ENCODE measurements at regions not wholly inside any gene's neighbourhood (a gene's known extent, or its start where the extent isn't known, plus 50 kb on each side); places are given as distances from the start of the nearest gene placed in this dataset.
"Not testable (repeated sequence)": the region's sequence is repeated elsewhere in the genome, so short reads cannot be mapped to it uniquely, and the experiment has no call there.

- TF ChIP-seq EP300 (IDR thresholded peaks at IDR 0.05) (no peak), POLR2A (IDR thresholded peaks at IDR 0.05) (no peak), CTCF (IDR thresholded peaks at IDR 0.05) (no peak), POLR2AphosphoS5 (IDR thresholded peaks at IDR 0.05) (no peak)
- no peaks in the 10 kb centered on the region for H3K36me3 ChIP-seq
- no peaks in the 10 kb centered on the region for H3K27me3 ChIP-seq
- WGBS, 2 donors, result 80 to 82% methylated on average over 1 of the region's 1 CpG
- ATAC-seq (ENCODE audit: low FRiP score in 2 of 2), result no peak
- no peaks in the 10 kb centered on the region for H3K4me1 ChIP-seq
- DNase-seq, result no peak
- H3K4me3 ChIP-seq, result no peak overlapping the region
- H3K27ac ChIP-seq, result no peak overlapping the region
- no peaks in the 10 kb centered on the region for H3K9me3 ChIP-seq
These were observed 253.7 kb upstream of the ANXA10 start for GRCh38 chr4:167838686-167839085.

DNA sequence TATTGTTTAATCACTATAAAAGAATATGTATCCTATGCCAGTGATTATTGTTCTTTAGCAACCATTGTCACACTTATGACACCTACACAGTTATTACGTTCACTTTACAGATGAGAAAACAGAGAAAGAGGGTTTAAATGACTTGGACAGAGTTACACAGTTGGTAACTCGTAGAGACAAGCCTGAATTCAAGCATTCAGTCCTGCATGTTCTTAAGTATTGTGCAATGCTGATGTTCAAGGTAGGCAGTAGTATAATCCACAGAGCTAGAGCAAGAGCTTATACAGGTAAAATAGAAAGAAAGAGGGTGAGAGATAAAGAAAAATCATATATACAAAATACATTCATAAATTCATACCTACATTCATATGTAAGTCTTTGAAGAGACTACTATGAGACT is 249.8 kb upstream of the ANXA10 start:
- no peak overlapping the region for H3K27ac ChIP-seq
- no peak for ATAC-seq (ENCODE audit: low FRiP score in 2 of 2)
- no peaks in the 10 kb centered on the region for H3K36me3 ChIP-seq
- TF ChIP-seq EP300 (IDR thresholded peaks at IDR 0.05) (no peak), CTCF (IDR thresholded peaks at IDR 0.05) (no peak), POLR2AphosphoS5 (IDR thresholded peaks at IDR 0.05) (no peak), POLR2A (IDR thresholded peaks at IDR 0.05) (no peak)
- no peak for DNase-seq
- no peak overlapping the region for H3K4me3 ChIP-seq
- H3K4me1 ChIP-seq, result no peaks in the 10 kb centered on the region
- 69 to 74% methylated on average over 2 of the region's 2 CpGs for WGBS, 2 donors
- H3K9me3 ChIP-seq, result no peaks in the 10 kb centered on the region
- no peaks in the 10 kb centered on the region for H3K27me3 ChIP-seq

DNA sequence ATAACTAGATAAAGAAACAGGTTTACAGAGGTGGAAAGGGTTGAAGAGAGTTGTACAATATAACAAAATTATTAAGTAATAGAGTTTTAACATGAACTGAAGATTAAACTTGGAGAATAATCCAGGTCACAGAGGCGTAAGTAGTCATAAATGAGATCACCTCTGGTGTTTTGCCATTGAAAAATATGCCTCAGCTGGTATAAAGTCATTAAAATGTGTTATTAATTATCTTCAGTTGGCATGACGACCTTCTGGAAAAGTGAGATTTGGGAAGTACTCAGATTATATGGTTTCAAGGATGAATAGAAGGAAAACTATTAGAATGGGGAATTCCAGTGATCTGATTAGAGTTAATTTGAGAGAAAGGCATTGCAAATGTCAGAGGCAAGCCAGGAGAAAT is 237.5 kb upstream of the ANXA10 start:
- DNase-seq, result no peak
- no peaks in the 10 kb centered on the region for H3K4me1 ChIP-seq
- no peak overlapping the region for H3K4me3 ChIP-seq
- H3K27me3 ChIP-seq, result no peaks in the 10 kb centered on the region
- ATAC-seq (ENCODE audit: low FRiP score in 2 of 2), result no peak
- 63 to 66% methylated on average over 2 of the region's 2 CpGs for whole genome bisulfite sequencing, 2 donors
- H3K36me3 ChIP-seq, result no peaks in the 10 kb centered on the region
- TF ChIP-seq CTCF (IDR thresholded peaks at IDR 0.05), result no peak
- no peak for TF ChIP-seq EP300 (IDR thresholded peaks at IDR 0.05)
- no peak for TF ChIP-seq POLR2A (IDR thresholded peaks at IDR 0.05)
- no peak for TF ChIP-seq POLR2AphosphoS5 (IDR thresholded peaks at IDR 0.05)
- H3K27ac ChIP-seq, result no peak overlapping the region
- H3K9me3 ChIP-seq, result no peaks in the 10 kb centered on the region

- H3K9me3 ChIP-seq; H3K4me1 ChIP-seq; H3K27me3 ChIP-seq; ATAC-seq (ENCODE audit: low FRiP score in 2 of 2); DNase-seq; H3K4me3 ChIP-seq; H3K36me3 ChIP-seq; H3K27ac ChIP-seq: not testable (repeated sequence)
- 81 to 86% methylated on average over 11 to 15 of the region's 15 CpGs for WGBS, 2 donors
These were observed 234.2 kb upstream of the ANXA10 start for GRCh38 chr4:167858127-167858526.

- TF ChIP-seq POLR2AphosphoS5 (IDR thresholded peaks at IDR 0.05) (no peak), POLR2A (IDR thresholded peaks at IDR 0.05) (no peak), CTCF (IDR thresholded peaks at IDR 0.05) (no peak), EP300 (IDR thresholded peaks at IDR 0.05) (no peak)
These were observed 225.1 kb upstream of the ANXA10 start for GRCh38 chr4:167867191-167867590.

More at GRCh38 chr4:167867191-167867590, 225.1 kb upstream of the ANXA10 start:
- Histone ChIP-seq H3K36me3 (no peaks in the 10 kb centered on the region), H3K27ac (no peak overlapping the region), H3K9me3 (no peaks in the 10 kb centered on the region), H3K4me1 (no peaks in the 10 kb centered on the region), H3K4me3 (no peak overlapping the region), H3K27me3 (no peaks in the 10 kb centered on the region)
- DNase-seq (no peak), ATAC-seq (ENCODE audit: low FRiP score in 2 of 2) (no peak)
- 62 to 64% methylated on average over 3 of the region's 3 CpGs for WGBS, 2 donors
